ENCODE measurements at regions not wholly inside any gene's neighbourhood (a gene's known extent, or its start where the extent isn't known, plus 50 kb on each side); places are given as distances from the start of the nearest gene placed in this dataset.

DNA sequence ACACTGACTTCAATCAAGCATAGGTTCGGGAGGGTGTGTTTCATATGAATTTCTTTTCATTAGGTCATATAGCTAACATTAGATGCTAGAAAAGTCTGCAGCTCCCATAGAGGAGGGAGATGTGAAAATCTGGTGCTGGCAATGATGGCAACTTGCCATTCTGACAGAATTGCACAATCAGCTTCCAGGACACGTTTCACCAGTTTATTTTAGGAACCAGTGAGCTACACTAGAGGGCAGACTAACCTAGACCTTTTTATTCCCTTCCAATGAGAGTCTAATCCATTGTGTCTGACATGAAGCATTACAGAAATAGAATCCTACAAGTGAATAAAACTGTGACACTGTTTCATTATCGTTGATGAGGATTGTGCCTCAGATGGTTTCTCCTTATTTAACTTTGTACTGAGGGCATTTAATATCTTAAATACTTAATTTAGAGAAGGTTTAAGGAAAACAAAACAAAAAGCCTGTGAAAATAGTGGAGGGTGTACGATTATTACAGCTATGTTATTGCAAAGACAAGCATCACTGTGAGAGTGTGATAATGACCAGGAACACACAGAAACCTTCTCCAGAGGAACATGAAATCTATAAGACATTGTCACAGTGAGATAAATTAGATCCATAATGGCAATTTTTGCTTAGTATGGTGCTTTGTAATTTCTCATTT, 363.3 kb upstream of the RPS23 start (continued):
- TF ChIP-seq ZBTB34 (CRISPR knock-in tag; IDR thresholded peaks at IDR 0.05) = peak; percentile 82; the same call in 1 of the 2 replicates
- TF ChIP-seq ZNF317 (CRISPR knock-in tag; IDR thresholded peaks at IDR 0.05) = peak; percentile 32; the same call in 1 of the 2 replicates
- no peak for TF ChIP-seq ZNF7 (CRISPR knock-in tag; IDR thresholded peaks at IDR 0.05)
- 0 out of 2 replicates have a peak, but pooled peaks have one; percentile 11 for TF ChIP-seq PPARG (CRISPR knock-in tag; conservative IDR thresholded peaks at IDR 0.05)
- TF ChIP-seq ARID5B (CRISPR knock-in tag; IDR thresholded peaks at IDR 0.05) = peak; percentile 84
- TF ChIP-seq TARDBP (CRISPR knock-in tag; IDR thresholded peaks at IDR 0.05) = peak; percentile 60; the same call in 1 of the 2 replicates
- TF ChIP-seq HNF4A (CRISPR knock-in tag; IDR thresholded peaks at IDR 0.05) = peak; percentile 38
- no peak for TF ChIP-seq CCDC6 (CRISPR knock-in tag; IDR thresholded peaks at IDR 0.05)
- peak; percentile 35; the same call in 1 of the 2 replicates for TF ChIP-seq NCOA2 (CRISPR knock-in tag; IDR thresholded peaks at IDR 0.05)
- peak; percentile 33; the same call in 1 of the 2 replicates for TF ChIP-seq ERF (CRISPR knock-in tag; IDR thresholded peaks at IDR 0.05)
- no peak for TF ChIP-seq CBX2 (IDR thresholded peaks at IDR 0.05; ENCODE audit: low read depth, low read length)
- TF ChIP-seq CBX2 (CRISPR knock-in tag; IDR thresholded peaks at IDR 0.05; ENCODE audit: low read depth) = no peak
- peak; percentile 41 for TF ChIP-seq SOX5 (CRISPR knock-in tag; IDR thresholded peaks at IDR 0.05; ENCODE audit: borderline replicate concordance)
- TF ChIP-seq ELF3 (CRISPR knock-in tag; IDR thresholded peaks at IDR 0.05) = peak; percentile 30; the same call in 1 of the 2 replicates
- TF ChIP-seq IRF2 (CRISPR knock-in tag; IDR thresholded peaks at IDR 0.05) = peak; percentile 19; the same call in 1 of the 2 replicates
- TF ChIP-seq PHF5A (CRISPR knock-in tag; IDR thresholded peaks at IDR 0.05; ENCODE audit: low read depth, unreplicated experiment) = peak; percentile 66
- TF ChIP-seq ZNF737 (CRISPR knock-in tag; IDR thresholded peaks at IDR 0.05; ENCODE audit: borderline replicate concordance) = no peak
- 0 out of 2 replicates have a peak, but pooled peaks have one; percentile 62 for TF ChIP-seq CBX5 (CRISPR knock-in tag; IDR thresholded peaks at IDR 0.05; ENCODE audit: borderline replicate concordance)
- peak; percentile 61; the same call in 1 of the 2 replicates for TF ChIP-seq MIER3 (CRISPR knock-in tag; IDR thresholded peaks at IDR 0.05; ENCODE audit: borderline replicate concordance)
- no peak for TF ChIP-seq ZNF24 (IDR thresholded peaks at IDR 0.05)
- 0 out of 2 replicates have a peak, but pooled peaks have one; percentile 17 for TF ChIP-seq ZNF614 (CRISPR knock-in tag; IDR thresholded peaks at IDR 0.05; ENCODE audit: borderline replicate concordance)
- 0 out of 2 replicates have a peak, but pooled peaks have one; percentile 44 for TF ChIP-seq ZNF101 (CRISPR knock-in tag; IDR thresholded peaks at IDR 0.05; ENCODE audit: borderline replicate concordance, low read depth)
- TF ChIP-seq ZFP90 (CRISPR knock-in tag; IDR thresholded peaks at IDR 0.05; ENCODE audit: borderline replicate concordance) = 0 out of 2 replicates have a peak, but pooled peaks have one; percentile 32
- TF ChIP-seq, protein P1, sequence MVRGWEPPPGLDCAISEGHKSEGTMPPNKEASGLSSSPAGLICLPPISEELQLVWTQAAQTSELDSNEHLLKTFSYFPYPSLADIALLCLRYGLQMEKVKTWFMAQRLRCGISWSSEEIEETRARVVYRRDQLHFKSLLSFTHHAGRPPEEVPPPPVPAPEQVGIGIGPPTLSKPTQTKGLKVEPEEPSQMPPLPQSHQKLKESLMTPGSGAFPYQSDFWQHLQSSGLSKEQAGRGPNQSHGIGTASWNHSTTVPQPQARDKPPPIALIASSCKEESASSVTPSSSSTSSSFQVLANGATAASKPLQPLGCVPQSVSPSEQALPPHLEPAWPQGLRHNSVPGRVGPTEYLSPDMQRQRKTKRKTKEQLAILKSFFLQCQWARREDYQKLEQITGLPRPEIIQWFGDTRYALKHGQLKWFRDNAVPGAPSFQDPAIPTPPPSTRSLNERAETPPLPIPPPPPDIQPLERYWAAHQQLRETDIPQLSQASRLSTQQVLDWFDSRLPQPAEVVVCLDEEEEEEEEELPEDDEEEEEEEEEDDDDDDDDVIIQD (CRISPR knock-in tag; IDR thresholded peaks at IDR 0.05; ENCODE audit: low read depth) = peak; percentile 42; the same call in 1 of the 2 replicates
- peak; percentile 36; the same call in 1 of the 2 replicates for TF ChIP-seq SALL1 (CRISPR knock-in tag; IDR thresholded peaks at IDR 0.05)

All from HepG2 (cell line).